Smooth muscle cell (in vitro differentiated cells): ENCODE measurements at regions not wholly inside any gene's neighbourhood (a gene's known extent, or its start where the extent isn't known, plus 50 kb on each side); places are given as distances from the start of the nearest gene placed in this dataset.

Experiments used
- DNase-seq: peaks from one replicate; lab custom pipeline; 2025; ENCODE audit not compliant: unreplicated experiment; lab: John Stamatoyannopoulos, UW
- H2AFZ ChIP-seq: fragments of 200-600 bp; sonication (generic); 2 replicates; pipeline ENCODE4 v1.6.0; 2016; ENCODE audit warnings: antibody characterized with exemption, low read depth, mild to moderate bottlenecking
- H3F3A ChIP-seq: fragments of 200-600 bp; sonication (generic); 2 replicates; pipeline ENCODE4 v1.6.0; 2017; ENCODE audit warnings: antibody characterized with exemption, low read depth
- H3K27ac ChIP-seq: fragments of 200-600 bp; sonication (generic); 2 replicates; pipeline ENCODE4 v1.5.1; 2016; ENCODE audit warnings: low read depth, mild to moderate bottlenecking
- H3K27me3 ChIP-seq: fragments of 200-600 bp; sonication (generic); 2 replicates; pipeline ENCODE4 v1.6.1; 2016; ENCODE audit warnings: low read depth, mild to moderate bottlenecking
- H3K36me3 ChIP-seq: fragments of 200-600 bp; sonication (generic); 2 replicates; pipeline ENCODE4 v1.5.1; 2016; ENCODE audit warnings: low read depth
- H3K4me1 ChIP-seq: fragments of 200-600 bp; sonication (generic); 2 replicates; pipeline ENCODE4 v1.5.1; 2016; ENCODE audit warnings: low read depth
- H3K4me2 ChIP-seq: fragments of 200-600 bp; sonication (generic); 2 replicates; pipeline ENCODE4 v1.6.0; 2016; ENCODE audit warnings: mild to moderate bottlenecking
- H3K4me3 ChIP-seq: fragments of 200-600 bp; sonication (generic); 2 replicates; pipeline ENCODE4 v1.5.1; 2016; ENCODE audit warnings: mild to moderate bottlenecking
- H3K79me2 ChIP-seq: fragments of 200-600 bp; sonication (generic); 2 replicates; pipeline ENCODE4 v1.6.0; 2016; ENCODE audit warnings: low read depth, mild to moderate bottlenecking
- H3K9ac ChIP-seq: fragments of 200-600 bp; sonication (generic); 2 replicates; pipeline ENCODE4 v1.6.0; 2016; ENCODE audit warnings: low read depth
- H3K9me3 ChIP-seq: fragments of 200-600 bp; sonication (generic); replicated peaks from 2 replicates; pipeline ENCODE4 v1.5.1; 2016; ENCODE audit warnings: low read depth
- H4K20me1 ChIP-seq: fragments of 200-600 bp; sonication (generic); 2 replicates; pipeline ENCODE4 v1.6.0; 2016; ENCODE audit warnings: low read depth
- WGBS: methylation state at CpG from one replicate; pipeline ENCODE4 v1.1.7; 2016; ENCODE audit warnings: low lambda C conversion rate; 5-methylcytosine and 5-hydroxymethylcytosine counted together
- TF ChIP-seq, protein P1 (sequence below): fragments of 200-600 bp; sonication (generic); IDR thresholded peaks from 2 replicates; pipeline ENCODE4 v1.5.1; 2017; ENCODE audit warnings: borderline replicate concordance, mild to moderate bottlenecking, antibody characterized with exemption; ENCODE audit not compliant: insufficient read depth, poor library complexity, severe bottlenecking

DNA sequence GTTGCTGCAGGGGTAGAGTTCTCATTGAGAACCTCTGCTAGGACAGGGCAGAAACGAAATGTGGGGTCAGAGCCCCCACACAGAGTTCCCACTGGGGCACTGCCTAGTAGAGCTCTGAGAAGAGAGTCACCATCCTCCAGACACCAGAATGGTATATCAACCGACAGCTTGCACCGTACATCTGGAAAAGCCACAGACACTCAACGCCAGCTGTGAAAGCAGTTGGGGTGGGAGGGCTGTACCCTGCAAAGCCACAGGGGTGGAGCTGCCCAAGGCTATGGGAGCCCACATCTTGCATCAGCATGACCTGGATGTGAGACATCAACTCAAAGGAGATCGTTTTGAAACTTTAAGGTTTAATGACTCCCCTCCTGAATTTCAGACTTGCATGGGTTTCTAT lies 284.0 kb upstream of the DEPDC1 start:
- no peak overlapping the region for H3K4me2 ChIP-seq
- no peak for DNase-seq
- WGBS: 59% methylated on average over 5 of the region's 5 CpGs
- H2AFZ ChIP-seq: no peak overlapping the region
- H3K79me2 ChIP-seq: no peaks in the 10 kb centered on the region
- H3K4me3 ChIP-seq: no peak overlapping the region
- H3K9ac ChIP-seq: no peak overlapping the region
- peaks cover 3% of the 10 kb centered on the region for H3F3A ChIP-seq
- H3K9me3 ChIP-seq: no peaks in the 10 kb centered on the region
- H3K27ac ChIP-seq: no peak overlapping the region
- no peaks in the 10 kb centered on the region for H4K20me1 ChIP-seq
- no peaks in the 10 kb centered on the region for H3K27me3 ChIP-seq
- H3K4me1 ChIP-seq: no peaks in the 10 kb centered on the region
- TF ChIP-seq, protein P1, sequence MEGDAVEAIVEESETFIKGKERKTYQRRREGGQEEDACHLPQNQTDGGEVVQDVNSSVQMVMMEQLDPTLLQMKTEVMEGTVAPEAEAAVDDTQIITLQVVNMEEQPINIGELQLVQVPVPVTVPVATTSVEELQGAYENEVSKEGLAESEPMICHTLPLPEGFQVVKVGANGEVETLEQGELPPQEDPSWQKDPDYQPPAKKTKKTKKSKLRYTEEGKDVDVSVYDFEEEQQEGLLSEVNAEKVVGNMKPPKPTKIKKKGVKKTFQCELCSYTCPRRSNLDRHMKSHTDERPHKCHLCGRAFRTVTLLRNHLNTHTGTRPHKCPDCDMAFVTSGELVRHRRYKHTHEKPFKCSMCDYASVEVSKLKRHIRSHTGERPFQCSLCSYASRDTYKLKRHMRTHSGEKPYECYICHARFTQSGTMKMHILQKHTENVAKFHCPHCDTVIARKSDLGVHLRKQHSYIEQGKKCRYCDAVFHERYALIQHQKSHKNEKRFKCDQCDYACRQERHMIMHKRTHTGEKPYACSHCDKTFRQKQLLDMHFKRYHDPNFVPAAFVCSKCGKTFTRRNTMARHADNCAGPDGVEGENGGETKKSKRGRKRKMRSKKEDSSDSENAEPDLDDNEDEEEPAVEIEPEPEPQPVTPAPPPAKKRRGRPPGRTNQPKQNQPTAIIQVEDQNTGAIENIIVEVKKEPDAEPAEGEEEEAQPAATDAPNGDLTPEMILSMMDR: no peak
- H3K36me3 ChIP-seq: no peaks in the 10 kb centered on the region

- Histone ChIP-seq H3K9ac (no peak overlapping the region), H3K36me3 (no peaks in the 10 kb centered on the region), H3K4me3 (no peak overlapping the region), H3K4me1 (no peaks in the 10 kb centered on the region), H3K79me2 (no peaks in the 10 kb centered on the region), H4K20me1 (no peaks in the 10 kb centered on the region), H3K27me3 (no peaks in the 10 kb centered on the region), H3F3A (peaks cover 3% of the 10 kb centered on the region), H3K27ac (no peak overlapping the region), H3K9me3 (no peaks in the 10 kb centered on the region), H3K4me2 (no peak overlapping the region), H2AFZ (no peak overlapping the region)
- TF ChIP-seq, protein P1: peak; percentile 16
- no peak for DNase-seq
Measured at GRCh38 chr1:68782890-68783289, 286.0 kb upstream of the DEPDC1 start.

DNA sequence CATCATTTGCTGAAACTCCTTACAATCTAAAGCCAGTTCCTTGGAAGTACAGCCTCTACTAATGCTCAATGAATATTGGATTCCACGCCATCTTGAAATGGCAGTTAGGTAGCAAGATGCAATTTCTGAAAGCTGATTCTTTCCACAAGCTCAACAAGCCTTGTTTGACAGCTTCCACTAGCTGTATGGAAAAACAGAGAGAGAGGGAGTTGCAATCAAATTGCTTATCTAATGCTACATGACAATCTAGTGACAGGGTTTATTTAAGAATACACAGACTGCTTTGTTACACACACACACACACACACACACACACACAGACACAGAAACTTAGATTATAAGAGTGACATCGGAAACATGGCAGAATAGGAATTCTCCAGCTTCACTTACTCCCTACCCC lies 288.4 kb upstream of the DEPDC1 start:
- H3K27me3 ChIP-seq: no peaks in the 10 kb centered on the region
- H3K4me3 ChIP-seq: no peak overlapping the region
- no peak for DNase-seq
- H3K9ac ChIP-seq: no peak overlapping the region
- no peaks in the 10 kb centered on the region for H4K20me1 ChIP-seq
- TF ChIP-seq, protein P1: no peak
- H3K4me2 ChIP-seq: no peak overlapping the region
- H3K4me1 ChIP-seq: no peaks in the 10 kb centered on the region
- H3F3A ChIP-seq: peaks cover 3% of the 10 kb centered on the region
- no peak overlapping the region for H2AFZ ChIP-seq
- H3K27ac ChIP-seq: no peak overlapping the region
- no peaks in the 10 kb centered on the region for H3K9me3 ChIP-seq
- H3K79me2 ChIP-seq: no peaks in the 10 kb centered on the region
- WGBS: 51% methylated on average over 2 of the region's 2 CpGs
- no peaks in the 10 kb centered on the region for H3K36me3 ChIP-seq

GRCh38 chr1:68788762-68789161 lies 291.9 kb upstream of the DEPDC1 start:
- no peak overlapping the region for H2AFZ ChIP-seq
- H3K9me3 ChIP-seq: no peaks in the 10 kb centered on the region
- TF ChIP-seq, protein P1: no peak
- H4K20me1 ChIP-seq: no peaks in the 10 kb centered on the region
- H3K9ac ChIP-seq: no peak overlapping the region
- no peak for DNase-seq
- no peaks in the 10 kb centered on the region for H3K4me1 ChIP-seq
- H3K4me3 ChIP-seq: no peak overlapping the region
- no peaks in the 10 kb centered on the region for H3K27me3 ChIP-seq
- no peaks in the 10 kb centered on the region for H3K79me2 ChIP-seq
- H3K4me2 ChIP-seq: no peak overlapping the region
- H3K36me3 ChIP-seq: no peaks in the 10 kb centered on the region
- no peaks in the 10 kb centered on the region for H3F3A ChIP-seq
- WGBS: 76% methylated on average over 1 of the region's 1 CpG
- H3K27ac ChIP-seq: no peak overlapping the region
